HepG2 (cell line): ENCODE measurements at regions not wholly inside any gene's neighbourhood (a gene's known extent, or its start where the extent isn't known, plus 50 kb on each side); places are given as distances from the start of the nearest gene placed in this dataset.

Experiments
- ATAC-seq: fragments of 200-7000 bp; cut with Tn5 transposase; 3 replicates; pipeline ENCODE4 v1.9.1; 2020; ENCODE audit warnings: mild to moderate bottlenecking, moderate library complexity
- BruUV-seq: library from RNA; stranded (reverse); fragments of 400-500 nt; replicated peaks from 2 replicates; lab custom pipeline; 2021; lab: Mats Ljungman, UMichigan
- CTCF ChIA-PET: fragments of 300-600 bp; formaldehyde crosslinking; extraction: SDS; loops from one replicate; lab custom pipeline; 2021; ENCODE audit warnings: low total read pairs, inconsistent platforms, low intra/inter-chr PET ratio; lab: Yijun Ruan, JAX
- POLR2A ChIA-PET: fragments of 350-600 bp; sonication (Branson Sonifier 250); formaldehyde crosslinking; loops from one replicate; lab custom pipeline; 2020; ENCODE audit warnings: antibody characterized with exemption, inconsistent platforms; lab: Yijun Ruan, JAX
- DNase-seq: peaks from one replicate; pipeline ENCODE4 v3.0.0-alpha.2; 2015; ENCODE audit warnings: low spot score
- FAIRE-seq: peaks from 3 replicates; lab custom pipeline; 2011; peaks lifted over from hg19 to GRCh38; lab: Jason Lieb, UNC
- H2AFZ ChIP-seq: one replicate; pipeline ENCODE4 v1.6.1; 2011; ENCODE audit warnings: low read length, inconsistent platforms
- H3K27ac ChIP-seq: fragments of 300-600 bp; 3 replicates; pipeline ENCODE4 v1.8.0; 2011; ENCODE audit warnings: mixed run types, mild to moderate bottlenecking, mixed read lengths, low read length, inconsistent platforms; ENCODE audit not compliant: insufficient read depth; ENCODE audit errors: extremely low read length
- H3K27me3 ChIP-seq, 2 experiments: fragments of 200-600 bp in 1 of 2; 2 replicates in 1 of 2; 3 replicates in 1 of 2; pipeline versions ENCODE4 v1.6.0 to v1.8.0; 2011; ENCODE audit warnings: low read length in 2 of 2, mild to moderate bottlenecking in 2 of 2, moderate library complexity in 2 of 2, inconsistent platforms in 1 of 2; ENCODE audit not compliant: insufficient read depth in 2 of 2, control insufficient read depth in 1 of 2
- H3K36me3 ChIP-seq, 2 experiments: fragments of 200-600 bp in 1 of 2; replicated peaks in 1 of 2; 2 replicates in 1 of 2; 3 replicates in 1 of 2; pipeline versions ENCODE4 v1.5.1 to v1.8.0; 2011; ENCODE audit warnings: low read length in 2 of 2, inconsistent platforms in 1 of 2; ENCODE audit not compliant: insufficient read depth in 2 of 2, control insufficient read depth in 1 of 2
- H3K4me1 ChIP-seq: 2 replicates; pipeline ENCODE4 v1.5.1; 2012; ENCODE audit warnings: low read length, inconsistent platforms; ENCODE audit not compliant: insufficient read depth
- H3K4me2 ChIP-seq: 2 replicates; pipeline ENCODE4 v1.6.0; 2011; ENCODE audit warnings: low read depth, low read length, inconsistent platforms
- H3K4me3 ChIP-seq, 3 experiments: fragments of 200-600 bp in 1 of 3; sonication (generic), shearing (Covaris generic) in 1 of 3; replicated peaks in 1 of 3; 2 replicates each; pipeline ENCODE4 v1.5.1; 2011 to 2016; ENCODE audit warnings: low read length in 3 of 3, inconsistent platforms in 2 of 3, low read depth in 2 of 3, mild to moderate bottlenecking in 2 of 3, control low read depth in 1 of 3, mixed read lengths in 1 of 3; ENCODE audit not compliant: insufficient read depth in 1 of 3
- H3K79me2 ChIP-seq: one replicate; pipeline ENCODE4 v1.6.1; 2011; ENCODE audit warnings: low read length, inconsistent platforms; ENCODE audit not compliant: insufficient read depth
- H3K9ac ChIP-seq: 2 replicates; pipeline ENCODE4 v1.6.0; 2011; ENCODE audit warnings: mild to moderate bottlenecking, low read depth, low read length, inconsistent platforms; ENCODE audit not compliant: insufficient read depth
- H3K9me3 ChIP-seq: 2 replicates; pipeline ENCODE4 v1.5.1; 2012; ENCODE audit warnings: mild to moderate bottlenecking, low read length
- H4K20me1 ChIP-seq: 2 replicates; pipeline ENCODE4 v1.6.0; 2011; ENCODE audit warnings: inconsistent platforms, mild to moderate bottlenecking, low read length, moderate library complexity; ENCODE audit not compliant: insufficient read depth
- FOXA3 ChIP-seq: IDR thresholded peaks from 2 replicates; pipeline ENCODE4 v1.6.1; 2016; ENCODE audit warnings: missing genetic modification reagents, missing compliant biosample characterization
- NBN ChIP-seq: fragments of 450-650 bp; conservative IDR thresholded peaks from 2 replicates; pipeline ENCODE4 v1.6.1; 2017
- SAFB2 ChIP-seq: sonication (generic); formaldehyde crosslinking; IDR thresholded peaks from 2 replicates; pipeline ENCODE4 v1.5.1; 2020; ENCODE audit warnings: missing genetic modification reagents, low read depth, mild to moderate bottlenecking, borderline replicate concordance
- ZFP90 ChIP-seq: sonication (generic); formaldehyde crosslinking; IDR thresholded peaks from 2 replicates; pipeline ENCODE4 v1.8.0; 2022; ENCODE audit warnings: missing genetic modification reagents, mild to moderate bottlenecking, inconsistent platforms, borderline replicate concordance
- ZNF207 ChIP-seq: fragments of 450-650 bp; IDR thresholded peaks from 2 replicates; pipeline ENCODE4 v1.6.1; 2016; ENCODE audit warnings: antibody characterized with exemption, borderline replicate concordance
- ZNF550 ChIP-seq: sonication (generic); formaldehyde crosslinking; IDR thresholded peaks from 2 replicates; pipeline ENCODE4 v1.4.0; 2020; ENCODE audit warnings: mild to moderate bottlenecking, missing genetic modification reagents, borderline replicate concordance
- ZNF567 ChIP-seq: sonication (generic); formaldehyde crosslinking; IDR thresholded peaks from 2 replicates; pipeline ENCODE4 v1.8.1; 2023; ENCODE audit warnings: mild to moderate bottlenecking, missing genetic modification reagents, borderline replicate concordance
- ZNF839 ChIP-seq: sonication (generic); formaldehyde crosslinking; IDR thresholded peaks from 2 replicates; pipeline ENCODE4 v1.4.0; 2020; ENCODE audit warnings: missing genetic modification reagents, mild to moderate bottlenecking, borderline replicate concordance
- ZNF891 ChIP-seq: sonication (generic); formaldehyde crosslinking; IDR thresholded peaks from 2 replicates; pipeline ENCODE4 v1.5.0; 2020; ENCODE audit warnings: mild to moderate bottlenecking, missing genetic modification reagents
- WGBS: methylation state at CpG from one replicate; pipeline ENCODE4 v1.1.6; 2017; ENCODE audit warnings: low lambda C conversion rate; 5-methylcytosine and 5-hydroxymethylcytosine counted together
- in situ Hi-C: cut with HindIII; loops from 2 replicates; pipeline ENCODE4 v1.10.0; 2017; ENCODE audit warnings: low pct_unique_long_range_greater_than_20kb; ENCODE audit not compliant: extremely low pct_ligation_motif_present
- intact Hi-C: fragments of 100-400 bp; cut with micrococcal nuclease; formaldehyde crosslinking; loops from one replicate; pipeline ENCODE4 v1.10.0; 2022; ENCODE audit not compliant: unreplicated experiment
- TF ChIP-seq, protein P1 (sequence below): sonication (generic); formaldehyde crosslinking; IDR thresholded peaks from 2 replicates; pipeline ENCODE4 v1.4.0; 2020; ENCODE audit warnings: missing genetic modification reagents
- TF ChIP-seq, protein P2 (sequence below): sonication (generic); formaldehyde crosslinking; IDR thresholded peaks from 2 replicates; pipeline ENCODE4 v1.4.0; 2020; ENCODE audit warnings: missing genetic modification reagents, mild to moderate bottlenecking, borderline replicate concordance
- TF ChIP-seq, protein P3 (sequence below): sonication (generic); formaldehyde crosslinking; IDR thresholded peaks from 2 replicates; pipeline ENCODE4 v1.5.0; 2020; ENCODE audit warnings: mild to moderate bottlenecking, missing genetic modification reagents

DNA sequence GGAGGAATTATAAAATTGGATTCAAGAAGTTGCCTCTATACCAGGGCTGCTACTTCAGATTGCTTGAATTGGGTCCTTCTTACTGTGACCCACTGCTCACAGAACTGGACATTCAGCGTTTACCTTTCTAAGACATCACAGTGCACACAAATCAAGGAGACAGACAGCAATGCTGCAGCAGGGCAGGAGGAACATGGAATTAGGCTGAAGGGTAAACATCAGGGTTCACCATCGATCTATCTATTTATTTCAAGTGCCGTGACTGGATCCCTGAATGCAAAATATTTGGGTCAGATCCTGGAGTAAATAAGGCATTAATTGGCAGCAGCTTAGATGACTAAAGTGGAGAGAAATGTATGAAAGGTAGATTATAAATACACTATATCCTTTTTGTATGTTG is 76.9 kb upstream of the HMGA2 start:
- in situ Hi-C loops = no loop called here
- peak; percentile 32; the same call in 1 of the 3 replicates for ATAC-seq

DNA sequence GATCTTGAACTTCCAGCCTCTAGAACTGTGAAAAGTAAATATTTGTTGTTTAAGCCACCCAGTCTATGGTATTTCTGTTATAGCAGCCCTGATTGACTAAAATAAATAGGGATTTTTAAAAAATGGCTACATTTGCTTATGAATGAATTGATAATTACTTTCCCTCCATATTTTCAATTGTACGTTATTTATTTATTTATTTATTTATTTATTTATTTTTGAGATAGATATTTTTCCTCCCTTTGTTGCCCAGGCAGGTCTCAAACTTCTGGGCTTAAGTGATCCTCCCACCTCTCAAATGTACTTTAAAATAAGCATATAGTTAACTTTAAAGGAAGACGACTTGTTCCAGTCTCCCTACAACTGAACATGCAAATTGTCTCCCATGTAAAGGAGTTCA is 76.0 kb upstream of the HMGA2 start:
- no peaks in the 10 kb centered on the region for H3K79me2 ChIP-seq
- 81% methylated on average over 2 of the region's 2 CpGs for WGBS
- peaks cover under 1 to 1% of the 10 kb centered on the region in 2 experiments; a peak in 1 of 5 replicates for H3K27me3 ChIP-seq
- H4K20me1 ChIP-seq = no peaks in the 10 kb centered on the region
- no peak for FAIRE-seq
- no peak overlapping the region for H3K4me3 ChIP-seq
- no peak overlapping the region for H3K4me2 ChIP-seq
- ATAC-seq = no peak
- DNase-seq = no peak
- H3K9me3 ChIP-seq = no peaks in the 10 kb centered on the region
- ChIA-PET POLR2A (no interaction called here), CTCF (no interaction called here)
- H3K4me1 ChIP-seq = peaks cover 10% of the 10 kb centered on the region; the same call in 1 of the 2 replicates
- no peaks in the 10 kb centered on the region for H3K36me3 ChIP-seq
- H3K9ac ChIP-seq = no peak overlapping the region
- intact Hi-C loops = loop anchor here (10.0 kb wide), 1 partner anchor 236 kb away; no protein-coding TSS in a partner anchor
- H2AFZ ChIP-seq = no peak overlapping the region
- BruUV-seq = no TSS peak
- in situ Hi-C loops = no loop called here
- H3K27ac ChIP-seq = no peak overlapping the region
- TF ChIP-seq, protein P1, sequence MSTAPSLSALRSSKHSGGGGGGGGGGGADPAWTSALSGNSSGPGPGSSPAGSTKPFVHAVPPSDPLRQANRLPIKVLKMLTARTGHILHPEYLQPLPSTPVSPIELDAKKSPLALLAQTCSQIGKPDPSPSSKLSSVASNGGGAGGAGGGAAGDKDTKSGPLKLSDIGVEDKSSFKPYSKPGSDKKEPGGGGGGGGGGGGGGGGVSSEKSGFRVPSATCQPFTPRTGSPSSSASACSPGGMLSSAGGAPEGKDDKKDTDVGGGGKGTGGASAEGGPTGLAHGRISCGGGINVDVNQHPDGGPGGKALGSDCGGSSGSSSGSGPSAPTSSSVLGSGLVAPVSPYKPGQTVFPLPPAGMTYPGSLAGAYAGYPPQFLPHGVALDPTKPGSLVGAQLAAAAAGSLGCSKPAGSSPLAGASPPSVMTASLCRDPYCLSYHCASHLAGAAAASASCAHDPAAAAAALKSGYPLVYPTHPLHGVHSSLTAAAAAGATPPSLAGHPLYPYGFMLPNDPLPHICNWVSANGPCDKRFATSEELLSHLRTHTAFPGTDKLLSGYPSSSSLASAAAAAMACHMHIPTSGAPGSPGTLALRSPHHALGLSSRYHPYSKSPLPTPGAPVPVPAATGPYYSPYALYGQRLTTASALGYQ (CRISPR knock-in tag) = no peak
- TF ChIP-seq, protein P2, sequence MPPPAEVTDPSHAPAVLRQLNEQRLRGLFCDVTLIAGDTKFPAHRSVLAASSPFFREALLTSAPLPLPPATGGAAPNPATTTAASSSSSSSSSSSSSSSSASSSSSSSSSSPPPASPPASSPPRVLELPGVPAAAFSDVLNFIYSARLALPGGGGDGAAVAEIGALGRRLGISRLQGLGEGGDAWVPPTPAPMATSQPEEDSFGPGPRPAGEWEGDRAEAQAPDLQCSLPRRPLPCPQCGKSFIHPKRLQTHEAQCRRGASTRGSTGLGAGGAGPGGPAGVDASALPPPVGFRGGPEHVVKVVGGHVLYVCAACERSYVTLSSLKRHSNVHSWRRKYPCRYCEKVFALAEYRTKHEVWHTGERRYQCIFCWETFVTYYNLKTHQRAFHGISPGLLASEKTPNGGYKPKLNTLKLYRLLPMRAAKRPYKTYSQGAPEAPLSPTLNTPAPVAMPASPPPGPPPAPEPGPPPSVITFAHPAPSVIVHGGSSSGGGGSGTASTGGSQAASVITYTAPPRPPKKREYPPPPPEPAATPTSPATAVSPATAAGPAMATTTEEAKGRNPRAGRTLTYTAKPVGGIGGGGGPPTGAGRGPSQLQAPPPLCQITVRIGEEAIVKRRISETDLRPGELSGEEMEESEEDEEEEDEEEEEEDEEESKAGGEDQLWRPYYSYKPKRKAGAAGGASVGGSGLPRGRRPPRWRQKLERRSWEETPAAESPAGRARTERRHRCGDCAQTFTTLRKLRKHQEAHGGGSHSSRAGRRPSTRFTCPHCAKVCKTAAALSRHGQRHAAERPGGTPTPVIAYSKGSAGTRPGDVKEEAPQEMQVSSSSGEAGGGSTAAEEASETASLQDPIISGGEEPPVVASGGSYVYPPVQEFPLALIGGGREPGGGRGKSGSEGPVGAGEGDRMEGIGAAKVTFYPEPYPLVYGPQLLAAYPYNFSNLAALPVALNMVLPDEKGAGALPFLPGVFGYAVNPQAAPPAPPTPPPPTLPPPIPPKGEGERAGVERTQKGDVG (CRISPR knock-in tag) = no peak
- no peak for TF ChIP-seq ZNF550 (CRISPR knock-in tag)
- no peak for TF ChIP-seq ZNF839 (CRISPR knock-in tag)
- TF ChIP-seq NBN = no peak

More for the DNA sequence above, 76.9 kb upstream of the HMGA2 start:
- Histone ChIP-seq H4K20me1 (no peaks in the 10 kb centered on the region), H3K9me3 (no peaks in the 10 kb centered on the region), H3K27ac (no peak overlapping the region), H3K4me2 (no peak overlapping the region), H3K4me3 (no peak overlapping the region), H3K79me2 (no peaks in the 10 kb centered on the region), H3K4me1 (peaks cover 10% of the 10 kb centered on the region; the same call in 1 of the 2 replicates), H3K36me3 (no peaks in the 10 kb centered on the region), H3K27me3 (peaks cover 3 to 10% of the 10 kb centered on the region in 2 experiments; a peak in 3 of 5 replicates), H2AFZ (no peak overlapping the region)
- WGBS = 0% methylated on average over 3 of the region's 3 CpGs
- BruUV-seq = no TSS peak
- CTCF ChIA-PET = no interaction called here
- POLR2A ChIA-PET = no interaction called here
- DNase-seq = no peak
- intact Hi-C loops = loop anchor here (10.0 kb wide), 1 partner anchor 237 kb away; no protein-coding TSS in a partner anchor
- TF ChIP-seq, protein P3, sequence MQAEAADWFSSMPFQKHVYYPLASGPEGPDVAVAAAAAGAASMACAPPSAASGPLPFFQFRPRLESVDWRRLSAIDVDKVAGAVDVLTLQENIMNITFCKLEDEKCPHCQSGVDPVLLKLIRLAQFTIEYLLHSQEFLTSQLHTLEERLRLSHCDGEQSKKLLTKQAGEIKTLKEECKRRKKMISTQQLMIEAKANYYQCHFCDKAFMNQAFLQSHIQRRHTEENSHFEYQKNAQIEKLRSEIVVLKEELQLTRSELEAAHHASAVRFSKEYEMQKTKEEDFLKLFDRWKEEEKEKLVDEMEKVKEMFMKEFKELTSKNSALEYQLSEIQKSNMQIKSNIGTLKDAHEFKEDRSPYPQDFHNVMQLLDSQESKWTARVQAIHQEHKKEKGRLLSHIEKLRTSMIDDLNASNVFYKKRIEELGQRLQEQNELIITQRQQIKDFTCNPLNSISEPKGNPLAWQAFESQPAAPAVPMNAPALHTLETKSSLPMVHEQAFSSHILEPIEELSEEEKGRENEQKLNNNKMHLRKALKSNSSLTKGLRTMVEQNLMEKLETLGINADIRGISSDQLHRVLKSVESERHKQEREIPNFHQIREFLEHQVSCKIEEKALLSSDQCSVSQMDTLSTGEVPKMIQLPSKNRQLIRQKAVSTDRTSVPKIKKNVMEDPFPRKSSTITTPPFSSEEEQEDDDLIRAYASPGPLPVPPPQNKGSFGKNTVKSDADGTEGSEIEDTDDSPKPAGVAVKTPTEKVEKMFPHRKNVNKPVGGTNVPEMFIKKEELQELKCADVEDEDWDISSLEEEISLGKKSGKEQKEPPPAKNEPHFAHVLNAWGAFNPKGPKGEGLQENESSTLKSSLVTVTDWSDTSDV (CRISPR knock-in tag) = no peak
- no peak for TF ChIP-seq ZNF207
- no peak for TF ChIP-seq ZNF891 (CRISPR knock-in tag)
- no peak for TF ChIP-seq SAFB2 (CRISPR knock-in tag)
- TF ChIP-seq ZNF567 = no peak
- no peak for TF ChIP-seq ZFP90 (CRISPR knock-in tag)
- peak; percentile 21; the same call in 1 of the 2 replicates for TF ChIP-seq FOXA3 (CRISPR knock-in tag)
- TF ChIP-seq, all 625 proteins: peak for 1
- no peak overlapping the region for H3K9ac ChIP-seq
- no peak for FAIRE-seq
